ENCODE measurements at regions not wholly inside any gene's neighbourhood (a gene's known extent, or its start where the extent isn't known, plus 50 kb on each side); places are given as distances from the start of the nearest gene placed in this dataset.

DNA sequence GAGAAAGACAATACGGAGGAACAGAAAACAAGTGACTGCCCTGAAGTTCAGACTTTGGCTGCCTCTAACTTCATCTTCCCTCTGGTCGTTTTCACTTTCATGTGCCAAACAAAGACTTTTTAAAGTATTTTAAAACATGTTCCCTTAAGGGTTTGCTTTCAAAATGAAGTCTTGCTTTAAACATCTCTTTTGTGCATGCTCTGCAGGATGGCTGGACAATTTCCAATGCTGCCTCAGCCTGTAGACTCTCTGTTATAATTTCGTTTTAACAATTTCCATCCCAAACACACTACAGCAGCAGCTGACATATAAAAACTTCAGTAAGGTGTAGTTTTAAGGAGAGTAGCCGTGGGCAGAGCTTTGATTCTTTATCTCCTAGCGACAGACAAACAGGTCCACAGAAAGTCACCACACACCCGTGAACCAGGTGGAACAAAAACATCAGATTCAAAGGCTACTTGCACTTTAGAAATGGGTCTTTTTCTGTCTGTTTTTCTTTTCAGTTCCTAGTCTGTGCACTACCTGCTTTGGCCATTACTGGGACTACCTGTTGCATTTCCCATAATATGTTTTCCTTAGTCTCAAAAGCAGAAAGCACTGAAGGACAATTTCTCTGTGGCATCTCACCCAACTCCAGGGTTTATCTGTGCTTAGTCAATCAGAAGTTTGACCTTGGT lies 308.9 kb downstream of the DTWD2 start:
- no peak for DNase-seq
- TF ChIP-seq, protein P1, sequence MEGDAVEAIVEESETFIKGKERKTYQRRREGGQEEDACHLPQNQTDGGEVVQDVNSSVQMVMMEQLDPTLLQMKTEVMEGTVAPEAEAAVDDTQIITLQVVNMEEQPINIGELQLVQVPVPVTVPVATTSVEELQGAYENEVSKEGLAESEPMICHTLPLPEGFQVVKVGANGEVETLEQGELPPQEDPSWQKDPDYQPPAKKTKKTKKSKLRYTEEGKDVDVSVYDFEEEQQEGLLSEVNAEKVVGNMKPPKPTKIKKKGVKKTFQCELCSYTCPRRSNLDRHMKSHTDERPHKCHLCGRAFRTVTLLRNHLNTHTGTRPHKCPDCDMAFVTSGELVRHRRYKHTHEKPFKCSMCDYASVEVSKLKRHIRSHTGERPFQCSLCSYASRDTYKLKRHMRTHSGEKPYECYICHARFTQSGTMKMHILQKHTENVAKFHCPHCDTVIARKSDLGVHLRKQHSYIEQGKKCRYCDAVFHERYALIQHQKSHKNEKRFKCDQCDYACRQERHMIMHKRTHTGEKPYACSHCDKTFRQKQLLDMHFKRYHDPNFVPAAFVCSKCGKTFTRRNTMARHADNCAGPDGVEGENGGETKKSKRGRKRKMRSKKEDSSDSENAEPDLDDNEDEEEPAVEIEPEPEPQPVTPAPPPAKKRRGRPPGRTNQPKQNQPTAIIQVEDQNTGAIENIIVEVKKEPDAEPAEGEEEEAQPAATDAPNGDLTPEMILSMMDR (IDR thresholded peaks at IDR 0.05): no peak
- TF ChIP-seq POLR2A (IDR thresholded peaks at IDR 0.05): no peak
- no peaks in the 10 kb centered on the region for H3K36me3 ChIP-seq
- no peaks in the 10 kb centered on the region for H3K27me3 ChIP-seq
- H3K4me3 ChIP-seq: no peak overlapping the region
- no peak overlapping the region for H3K27ac ChIP-seq
- intact Hi-C loops (cut with DNase I): no loop called here
- no peaks in the 10 kb centered on the region for H3K9me3 ChIP-seq
- 14 to 27% methylated on average over 6 of the region's 6 CpGs for WGBS, 2 donors
- H3K4me1 ChIP-seq: no peaks in the 10 kb centered on the region

DNA sequence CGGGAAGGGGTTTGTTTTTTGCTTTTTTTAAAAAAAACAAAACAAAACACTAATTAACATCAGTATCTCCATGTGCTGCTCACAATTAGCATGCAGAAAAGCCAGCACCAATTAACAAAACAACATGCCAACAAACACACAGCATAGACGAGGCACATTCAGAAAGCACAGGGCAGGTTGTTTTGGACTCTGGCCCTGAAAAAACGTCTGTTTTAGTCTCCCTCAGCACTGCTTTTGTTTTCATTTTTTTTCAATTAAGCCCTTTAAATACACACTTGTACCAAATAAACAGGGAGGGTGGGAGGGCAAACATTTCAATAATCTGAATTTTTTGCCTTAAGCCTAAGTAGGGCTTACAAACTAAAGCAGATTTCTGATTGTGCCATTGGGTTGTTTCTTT lies 309.6 kb downstream of the DTWD2 start:
- no peak for DNase-seq
- WGBS, 2 donors: 32 to 39% methylated on average over 3 of the region's 3 CpGs
- intact Hi-C loops (cut with DNase I): no loop called here

DNA sequence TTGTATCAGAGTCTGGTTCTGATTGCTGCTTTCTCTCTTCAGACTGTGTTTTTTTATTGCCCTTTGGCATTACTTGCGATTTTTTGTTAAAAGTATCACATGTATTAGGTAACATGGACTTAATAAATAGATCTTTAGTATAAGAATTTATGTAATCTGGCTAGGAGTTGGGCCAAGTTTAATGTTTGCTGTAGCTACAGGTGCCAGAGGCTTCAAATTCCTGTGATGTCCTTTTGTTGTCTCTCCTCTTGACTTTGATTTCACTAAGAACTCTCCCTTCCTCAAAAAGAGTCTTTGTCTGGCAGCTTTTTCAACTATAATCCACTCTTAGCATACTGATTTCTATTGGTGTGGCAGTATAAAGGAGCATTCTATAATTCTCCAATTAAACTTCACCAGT lies 313.1 kb downstream of the DTWD2 start:
- H3K4me3 ChIP-seq: no peak overlapping the region
- no peaks in the 10 kb centered on the region for H3K36me3 ChIP-seq
- H3K4me1 ChIP-seq: no peaks in the 10 kb centered on the region
- no peak for DNase-seq
- intact Hi-C loops (cut with DNase I): no loop called here
- TF ChIP-seq POLR2A (IDR thresholded peaks at IDR 0.05): no peak
- 39 to 42% methylated on average over 1 of the region's 1 CpG for WGBS, 2 donors
- H3K9me3 ChIP-seq: no peaks in the 10 kb centered on the region
- no peaks in the 10 kb centered on the region for H3K27me3 ChIP-seq
- no peak overlapping the region for H3K27ac ChIP-seq

More for the DNA sequence above, 309.6 kb downstream of the DTWD2 start:
- no peak overlapping the region for H3K27ac ChIP-seq
- TF ChIP-seq POLR2A (IDR thresholded peaks at IDR 0.05): no peak
- TF ChIP-seq, protein P1 (IDR thresholded peaks at IDR 0.05): no peak
- H3K4me3 ChIP-seq: no peak overlapping the region
- no peaks in the 10 kb centered on the region for H3K36me3 ChIP-seq
- no peaks in the 10 kb centered on the region for H3K4me1 ChIP-seq
- no peaks in the 10 kb centered on the region for H3K9me3 ChIP-seq
- H3K27me3 ChIP-seq: no peaks in the 10 kb centered on the region

DNA sequence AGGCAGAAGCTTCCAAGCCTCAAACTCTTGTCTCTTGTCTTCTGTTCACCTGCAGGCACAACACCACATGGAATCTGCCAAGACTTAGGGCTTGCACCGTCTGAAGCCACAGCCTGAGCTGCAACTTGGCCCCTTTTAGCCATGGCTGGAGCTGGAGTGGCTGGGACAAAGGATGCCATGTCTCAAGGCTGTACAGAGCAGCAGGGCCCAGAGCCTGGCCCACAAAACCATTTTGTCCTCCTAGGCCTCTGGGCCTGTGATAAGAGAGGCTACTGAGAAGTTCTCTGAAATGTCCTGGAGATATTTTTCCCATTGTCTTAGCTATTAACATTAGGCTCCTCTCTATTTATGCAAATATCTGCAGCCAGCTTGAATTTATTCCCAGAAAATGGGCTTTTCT lies 330.8 kb downstream of the DTWD2 start:
- no peak overlapping the region for H3K27ac ChIP-seq
- DNase-seq: no peak

DNA sequence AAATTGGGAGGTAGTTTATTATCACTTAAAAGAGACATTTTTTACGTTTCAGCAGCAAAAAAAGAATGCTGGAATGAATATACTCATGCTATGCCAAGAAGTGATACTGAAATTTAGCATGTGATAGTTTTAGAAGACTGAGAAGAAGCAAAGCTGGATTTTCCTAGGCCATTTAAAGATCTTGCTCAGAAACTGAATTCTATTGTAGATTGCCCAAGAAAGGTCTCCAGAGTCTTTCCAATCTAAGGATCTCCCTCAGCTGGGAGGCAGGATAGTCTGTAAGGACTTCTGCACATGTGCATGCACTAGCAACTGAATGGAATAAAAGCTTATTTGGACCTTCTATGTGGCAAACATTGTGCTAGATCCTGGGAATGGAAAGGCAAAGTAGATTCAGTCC lies 334.5 kb downstream of the DTWD2 start:
- DNase-seq: no peak

More for the DNA sequence above, 330.8 kb downstream of the DTWD2 start:
- H3K4me1 ChIP-seq: no peaks in the 10 kb centered on the region
- 57 to 71% methylated on average over 1 of the region's 1 CpG for WGBS, 2 donors
- H3K4me3 ChIP-seq: no peak overlapping the region
- H3K27me3 ChIP-seq: no peaks in the 10 kb centered on the region
- H3K36me3 ChIP-seq: no peaks in the 10 kb centered on the region
- peaks cover 0 to 19% (median 0%) of the 10 kb centered on the region in 3 donors for H3K9me3 ChIP-seq
- no peak for TF ChIP-seq POLR2A (IDR thresholded peaks at IDR 0.05)
- TF ChIP-seq, protein P1 (IDR thresholded peaks at IDR 0.05): no peak
- intact Hi-C loops (cut with DNase I): no loop called here

More for the DNA sequence above, 334.5 kb downstream of the DTWD2 start:
- Histone ChIP-seq H3K27ac (no peak overlapping the region), H3K4me3 (no peak overlapping the region), H3K36me3 (no peaks in the 10 kb centered on the region), H3K27me3 (no peaks in the 10 kb centered on the region), H3K4me1 (no peaks in the 10 kb centered on the region), H3K9me3 (peaks cover 0 to 19% (median 0%) of the 10 kb centered on the region in 3 donors)
- intact Hi-C loops (cut with DNase I): no loop called here
- TF ChIP-seq POLR2A (IDR thresholded peaks at IDR 0.05): no peak
- TF ChIP-seq, protein P1 (IDR thresholded peaks at IDR 0.05): no peak
- WGBS, 2 donors: 23 to 25% methylated on average over 1 of the region's 1 CpG
